GM19328 (cell line): ENCODE measurements at regions not wholly inside any gene's neighbourhood (a gene's known extent, or its start where the extent isn't known, plus 50 kb on each side); places are given as distances from the start of the nearest gene placed in this dataset.
"Not testable (repeated sequence)": the region's sequence is repeated elsewhere in the genome, so short reads cannot be mapped to it uniquely, and the experiment has no call there.

ENCODE experiments used
- ATAC-seq: cut with Tn5 transposase; IDR thresholded peaks from one replicate; pipeline ENCODE4 v1.9.1; 2021; ENCODE audit warnings: mild to moderate bottlenecking, moderate library complexity; ENCODE audit not compliant: unreplicated experiment

DNA sequence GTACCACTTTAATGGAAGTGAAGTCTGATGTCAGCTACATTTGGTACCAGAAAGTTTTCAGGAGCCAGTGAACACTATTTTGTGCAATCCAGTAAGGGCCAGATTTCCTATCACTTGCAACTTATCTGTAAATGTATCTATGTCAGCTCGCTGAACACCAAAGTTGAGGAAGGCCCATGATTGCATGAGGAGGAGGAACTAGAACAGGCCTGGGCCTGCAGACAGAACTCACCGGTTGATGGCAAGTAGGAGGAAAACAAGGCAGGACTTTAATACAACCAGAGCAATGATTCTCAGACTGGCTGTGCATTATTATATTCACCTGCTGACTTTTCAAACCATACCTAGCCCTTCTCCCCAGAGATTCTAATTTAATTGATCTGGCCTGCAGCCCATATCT lies 540.2 kb downstream of the CETN3 start:
- ATAC-seq: no peak

DNA sequence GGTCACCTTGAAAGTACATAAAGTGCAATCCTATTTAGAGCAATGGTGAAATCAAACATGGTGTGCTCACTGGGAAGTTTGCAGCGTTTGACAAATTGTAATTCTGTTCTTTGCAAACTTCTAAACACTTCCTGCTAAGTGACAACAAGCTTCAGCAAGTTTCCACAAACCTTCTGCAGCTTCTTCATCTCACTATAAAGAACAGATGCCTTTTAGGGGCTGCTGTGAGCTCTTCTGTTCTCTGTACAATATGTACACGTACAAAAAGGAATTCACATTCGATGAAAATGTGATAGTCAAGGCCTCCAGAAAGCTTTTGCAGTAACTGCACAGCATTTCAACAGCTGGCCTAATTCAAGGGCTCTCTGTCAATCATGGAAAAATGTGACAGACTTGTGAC lies 543.1 kb downstream of the CETN3 start:
- no peak for ATAC-seq

DNA sequence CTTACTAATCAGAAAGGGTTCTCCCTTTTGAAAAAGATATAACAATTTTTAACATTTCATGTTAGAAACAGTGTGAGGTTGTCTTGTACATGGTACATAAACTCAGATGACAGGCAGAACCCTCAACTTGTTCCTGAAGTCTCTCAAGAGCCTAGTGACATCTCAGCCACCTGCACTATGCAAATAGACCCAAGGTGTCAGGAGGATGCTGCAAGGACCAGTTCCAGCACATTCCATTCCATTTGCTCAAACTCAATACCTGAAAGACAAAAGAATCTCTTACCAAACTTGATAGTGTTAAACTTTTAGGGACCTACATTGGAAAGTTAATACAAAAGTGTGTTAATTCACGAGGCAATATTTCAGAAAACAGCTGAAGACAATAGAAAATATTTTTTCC lies 544.6 kb downstream of the CETN3 start:
- no peak for ATAC-seq

DNA sequence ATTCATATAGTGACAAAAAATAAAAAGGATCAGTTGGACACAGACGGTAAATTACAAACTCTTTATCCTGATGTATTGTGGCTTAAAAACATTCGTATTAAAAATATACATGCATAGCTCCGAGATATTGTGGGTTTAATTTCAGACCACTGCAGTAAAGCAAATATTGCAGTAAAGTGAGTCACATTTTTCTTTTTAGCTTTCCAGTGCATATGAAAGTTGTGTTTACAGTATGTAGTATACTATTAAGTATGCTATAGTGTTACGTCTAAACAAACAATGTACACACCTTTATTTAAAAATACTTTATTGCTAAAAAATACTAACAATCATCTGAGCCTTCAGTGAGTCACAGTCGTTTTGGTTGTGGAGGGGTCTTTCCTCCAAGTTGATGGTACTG lies 551.8 kb downstream of the CETN3 start:
- no peak for ATAC-seq

DNA sequence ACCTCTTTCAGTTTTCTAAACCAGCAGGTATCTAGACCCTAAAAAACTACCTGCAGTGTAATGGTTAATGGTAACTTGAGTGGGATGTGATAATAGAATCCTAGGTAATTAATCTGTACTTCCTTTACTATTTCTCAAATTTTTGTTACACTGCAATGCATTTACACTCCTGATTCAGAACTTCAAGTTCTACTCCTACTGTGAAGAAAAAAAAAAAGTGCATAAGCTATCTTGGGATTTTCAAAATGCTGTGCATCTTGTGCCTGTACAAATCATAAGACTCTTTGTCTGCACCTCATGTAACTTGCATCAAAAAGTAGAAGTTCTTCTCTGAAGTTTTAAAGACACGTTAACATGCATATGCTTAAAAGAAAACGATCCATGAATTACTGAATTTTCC lies 554.1 kb downstream of the CETN3 start:
- no peak for ATAC-seq

DNA sequence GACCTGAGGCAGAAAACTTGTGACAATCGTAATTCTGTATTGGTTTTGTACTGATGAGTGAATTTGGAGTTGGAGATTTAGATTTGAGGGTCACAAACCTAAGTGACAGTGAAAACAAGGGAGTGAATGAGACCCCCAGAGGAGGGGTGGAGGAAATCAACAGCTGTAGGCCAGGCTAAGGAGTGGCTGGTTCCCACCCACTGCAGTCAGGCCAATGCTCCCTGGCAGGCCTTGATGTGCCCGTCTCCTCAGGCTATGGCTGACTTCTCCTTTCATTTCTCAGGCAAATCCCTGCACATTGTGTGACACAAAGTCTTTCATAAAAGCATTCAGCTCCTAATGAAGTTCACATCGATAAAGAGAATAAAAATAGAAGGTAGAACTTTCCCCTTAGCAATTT lies 557.6 kb downstream of the CETN3 start:
- ATAC-seq: no peak

DNA sequence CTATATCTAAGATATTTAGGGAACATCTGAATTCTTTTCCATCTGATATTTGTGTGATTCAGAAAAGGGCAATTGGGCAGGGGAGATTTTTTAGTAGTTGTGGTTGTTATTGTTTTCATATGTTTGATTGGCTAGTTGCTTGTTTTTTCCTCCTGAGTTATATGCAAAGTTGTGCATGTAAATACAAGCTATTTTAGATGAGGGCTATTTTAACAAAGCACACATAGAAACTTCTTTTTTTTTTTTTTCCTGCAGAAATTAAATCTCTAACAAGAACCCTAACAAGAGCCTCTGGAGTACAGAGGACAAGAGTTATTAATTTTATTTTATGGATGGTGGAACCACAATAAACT lies 559.1 kb downstream of the CETN3 start:
- no peak for ATAC-seq

DNA sequence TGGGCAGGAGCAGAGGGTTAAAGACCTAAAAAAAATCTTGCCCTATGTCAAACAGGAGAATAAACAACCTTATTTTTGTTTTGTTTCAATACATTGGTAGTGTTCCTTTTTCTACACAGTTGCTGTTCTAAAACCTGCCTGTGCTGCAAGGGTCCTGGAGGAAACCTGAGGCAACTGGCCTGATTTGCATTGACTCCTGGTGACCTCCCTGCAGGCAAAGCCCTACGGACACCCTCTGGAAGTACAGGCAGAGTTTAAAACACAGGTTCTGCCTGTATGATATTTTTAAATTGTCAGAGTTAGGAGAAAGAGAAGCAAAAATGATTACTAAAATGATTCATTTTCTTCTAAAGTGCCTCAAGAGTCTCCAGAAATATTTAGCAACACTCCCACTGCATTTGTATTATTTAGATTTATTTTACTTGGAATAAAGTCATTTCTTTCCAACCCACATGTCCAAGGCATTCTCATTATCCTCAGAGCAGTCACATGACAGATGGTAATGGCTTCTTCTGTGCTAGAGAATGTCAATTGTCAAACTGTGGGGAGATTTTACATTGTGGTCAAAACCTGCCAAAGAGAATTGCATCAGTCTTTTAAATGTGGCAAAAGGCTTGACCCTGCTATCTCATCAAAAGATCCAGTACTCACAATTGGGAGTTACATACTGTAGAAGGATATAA lies 559.6 kb downstream of the CETN3 start:
- ATAC-seq: no peak

DNA sequence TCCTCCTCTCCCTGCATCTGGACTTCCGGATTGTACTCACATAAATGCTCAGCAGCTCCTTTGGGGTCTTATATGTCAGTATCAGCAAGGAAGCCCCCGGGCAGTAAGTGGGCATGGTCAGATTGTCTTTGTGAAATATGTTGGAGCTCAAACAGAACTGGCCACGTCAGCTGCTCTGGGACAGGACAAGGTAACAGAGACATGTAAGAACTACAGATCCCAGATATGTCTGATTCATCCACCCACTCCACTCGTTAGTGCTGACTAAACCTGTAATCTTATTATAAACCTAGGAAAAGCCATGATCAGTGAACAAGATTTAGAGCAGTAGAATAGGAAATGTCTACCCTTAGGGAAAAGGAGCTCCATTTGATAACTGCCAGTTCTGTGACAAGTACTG lies 561.8 kb downstream of the CETN3 start:
- no peak for ATAC-seq

DNA sequence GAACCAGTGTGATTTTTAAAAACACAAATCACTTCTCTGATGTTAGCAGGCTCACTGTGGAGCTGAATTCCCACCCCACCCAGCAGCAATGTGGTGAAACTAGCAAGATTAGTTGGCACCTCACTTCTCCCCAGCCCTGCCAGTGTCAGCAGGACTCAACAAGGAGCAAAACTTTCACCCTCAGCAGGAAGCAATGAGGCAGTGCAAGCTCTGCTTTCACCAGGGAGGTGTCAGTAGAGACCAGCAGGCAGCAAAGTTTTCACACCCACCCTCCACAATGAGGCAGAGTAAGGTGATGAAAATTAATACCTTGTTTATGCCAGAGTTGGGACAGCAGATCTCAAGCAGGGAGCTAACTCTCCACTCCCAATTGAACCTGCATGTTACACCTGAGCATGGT lies 565.0 kb downstream of the CETN3 start:
- no peak for ATAC-seq

DNA sequence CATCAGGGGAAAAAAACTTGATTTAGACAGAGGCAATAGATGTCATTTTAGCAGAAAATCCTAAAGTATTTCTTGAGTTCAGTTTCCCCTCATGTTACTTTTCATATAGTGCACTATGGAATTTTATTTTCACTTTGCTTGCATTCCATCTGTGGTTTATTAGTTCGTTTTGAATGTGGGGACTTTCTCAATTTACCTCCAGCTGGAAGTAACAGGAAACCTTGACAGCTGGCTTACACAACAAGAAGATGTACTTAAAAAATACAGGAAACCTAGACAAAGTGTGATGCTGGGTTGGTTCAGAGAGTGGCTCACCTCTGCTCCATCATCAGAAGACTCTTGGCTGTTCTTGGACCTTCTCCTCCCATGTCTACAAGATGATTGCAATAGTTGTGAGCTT lies 567.0 kb downstream of the CETN3 start:
- ATAC-seq: no peak

DNA sequence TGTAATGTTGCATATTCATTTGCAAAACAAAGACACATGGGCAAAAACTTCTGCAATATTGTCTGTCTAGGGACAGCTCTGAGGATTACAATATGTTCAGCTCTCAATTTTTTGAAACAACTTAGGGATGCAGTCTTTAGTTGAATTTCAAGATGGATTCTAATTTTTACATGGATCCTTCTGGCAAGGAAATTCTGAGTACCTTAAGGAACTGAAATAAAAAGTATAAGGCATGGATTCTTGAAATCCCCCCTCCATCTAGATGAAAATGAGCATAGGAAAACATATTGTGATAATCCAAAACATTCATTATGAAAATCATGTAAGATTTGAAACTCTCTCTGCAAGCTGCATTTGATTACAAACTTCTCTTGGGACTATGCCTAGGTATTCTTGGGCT lies 568.6 kb downstream of the CETN3 start:
- no peak for ATAC-seq

DNA sequence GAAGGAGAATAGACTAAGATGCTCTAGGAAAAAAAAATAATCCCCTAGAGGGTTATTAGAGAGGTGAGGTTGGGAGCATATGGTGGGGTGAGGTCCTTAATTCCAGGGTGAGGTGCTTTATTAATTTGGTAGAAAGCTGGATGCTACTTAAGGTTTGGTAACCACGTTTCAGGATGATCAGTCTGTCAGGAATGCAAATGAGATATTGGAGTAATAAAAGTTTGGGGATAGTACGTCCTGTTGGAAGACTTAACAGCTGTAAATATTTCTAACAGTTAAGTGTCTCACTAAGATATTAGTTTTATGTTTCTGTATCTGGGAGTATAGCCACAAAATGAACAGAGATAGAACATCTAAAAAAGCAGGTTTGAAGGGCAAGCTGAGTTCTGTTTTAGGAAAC lies 578.9 kb downstream of the CETN3 start:
- ATAC-seq: no peak

DNA sequence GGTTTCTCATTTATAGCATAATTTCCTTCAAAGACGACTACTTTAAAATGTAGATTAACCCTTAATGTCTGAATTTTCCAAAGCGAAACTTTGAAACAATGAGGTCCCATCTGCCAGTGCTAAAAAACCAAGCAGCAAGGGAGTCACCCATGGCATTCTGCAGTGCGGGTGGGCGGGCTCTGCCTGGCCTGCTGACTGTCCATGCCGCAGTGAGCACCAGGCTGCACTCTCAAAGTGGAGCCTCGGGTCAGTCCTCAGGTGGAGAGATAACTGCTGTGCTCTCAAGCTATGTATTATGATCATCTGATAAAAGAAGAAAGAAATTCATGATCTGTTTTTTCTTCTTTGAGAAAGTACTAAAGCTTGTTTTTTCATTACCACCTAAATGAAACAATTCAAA lies 581.6 kb downstream of the CETN3 start:
- ATAC-seq: no peak

DNA sequence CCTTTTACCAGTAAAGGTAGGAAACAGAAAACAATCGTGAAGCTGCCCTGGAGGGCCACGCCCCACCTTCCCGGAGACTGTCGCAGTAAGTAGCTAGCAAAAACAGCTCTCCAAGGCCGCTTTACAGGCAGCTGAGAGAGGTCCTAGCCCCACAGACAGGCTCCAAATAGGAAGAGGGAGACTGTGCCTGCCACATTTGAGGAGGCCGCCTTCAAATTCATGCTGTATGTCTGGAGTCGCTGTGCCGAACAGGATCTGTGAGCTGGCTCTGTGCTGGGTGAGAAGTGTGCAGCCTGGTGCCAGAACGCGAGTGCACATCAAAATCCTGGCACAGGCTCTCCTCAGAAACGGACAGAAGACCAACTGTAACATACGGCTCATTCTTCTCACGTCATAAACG lies 582.2 kb downstream of the CETN3 start:
- ATAC-seq: no peak

DNA sequence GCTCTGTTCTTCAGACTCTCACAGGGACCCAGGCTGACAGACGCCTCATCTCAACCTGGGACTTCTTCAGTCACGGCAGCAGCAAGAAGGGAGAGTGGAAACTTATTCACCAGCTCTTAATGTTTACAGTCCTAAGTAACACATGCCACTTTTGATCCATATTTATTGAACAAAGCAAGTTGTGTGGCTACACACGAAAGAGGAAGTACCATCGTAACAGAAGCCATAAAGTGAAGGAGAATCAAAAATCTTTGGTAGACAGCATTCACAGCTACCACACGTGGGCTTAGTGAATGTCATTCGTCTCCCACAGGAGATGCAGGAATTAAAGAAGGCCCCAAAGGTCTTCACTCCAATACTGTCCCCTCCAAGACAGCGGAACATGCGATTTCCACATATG lies 582.6 kb downstream of the CETN3 start:
- no peak for ATAC-seq

DNA sequence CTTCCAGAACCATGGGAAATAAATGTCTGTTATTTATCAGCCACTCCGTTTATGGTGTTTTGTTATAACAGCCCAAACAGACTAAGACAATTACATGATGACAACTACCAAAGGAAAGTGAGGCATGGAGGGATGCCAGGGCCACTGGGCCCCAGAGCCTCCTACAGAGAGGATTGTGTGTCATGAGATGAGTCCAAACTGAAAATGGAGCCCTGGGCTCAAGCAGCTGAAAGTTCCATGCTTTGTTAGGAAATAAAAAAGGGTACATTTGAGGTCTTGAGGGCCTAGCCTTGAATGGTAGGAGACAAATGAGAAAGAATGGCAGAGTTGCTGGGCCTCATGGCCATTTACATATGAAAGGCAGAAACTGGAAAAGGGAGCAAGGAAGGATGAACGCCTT lies 586.5 kb downstream of the CETN3 start:
- ATAC-seq: no peak

DNA sequence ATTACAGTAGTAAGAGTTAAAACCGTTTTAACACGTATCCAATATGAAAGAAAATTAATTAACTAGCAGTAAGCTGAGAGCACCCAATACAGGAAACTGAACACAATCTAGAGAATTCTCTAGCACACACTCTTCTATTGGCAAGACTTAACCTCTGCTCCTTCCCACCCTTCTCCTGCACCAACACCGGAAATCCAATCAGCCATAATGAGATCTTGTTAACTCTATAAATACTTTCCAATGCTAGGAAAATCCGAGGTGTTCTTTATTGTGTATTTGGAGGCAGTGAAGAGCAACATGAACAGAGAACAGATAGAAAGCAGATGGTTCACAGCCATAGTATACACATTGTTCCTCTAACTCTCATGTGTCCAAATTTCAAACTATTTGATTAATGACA lies 591.7 kb downstream of the CETN3 start:
- no peak for ATAC-seq

DNA sequence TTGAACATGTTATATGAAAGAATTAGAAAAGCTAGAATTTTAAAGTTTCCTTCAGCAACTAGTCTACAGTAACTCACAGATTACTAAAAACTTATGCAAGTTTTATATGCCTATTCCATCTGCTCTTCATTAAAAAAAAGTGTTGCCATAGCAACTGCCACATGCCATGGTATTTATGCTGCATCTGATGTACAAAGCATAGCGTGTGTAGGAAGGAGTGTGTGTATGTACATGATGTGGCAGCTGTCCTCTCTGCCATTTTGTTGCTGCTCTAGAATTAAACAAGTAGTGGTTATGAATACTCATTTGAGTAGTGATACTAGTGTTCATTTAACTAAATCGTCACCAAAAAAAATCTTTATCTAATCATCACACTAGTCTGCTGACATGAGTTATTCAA lies 593.5 kb downstream of the CETN3 start:
- no peak for ATAC-seq

DNA sequence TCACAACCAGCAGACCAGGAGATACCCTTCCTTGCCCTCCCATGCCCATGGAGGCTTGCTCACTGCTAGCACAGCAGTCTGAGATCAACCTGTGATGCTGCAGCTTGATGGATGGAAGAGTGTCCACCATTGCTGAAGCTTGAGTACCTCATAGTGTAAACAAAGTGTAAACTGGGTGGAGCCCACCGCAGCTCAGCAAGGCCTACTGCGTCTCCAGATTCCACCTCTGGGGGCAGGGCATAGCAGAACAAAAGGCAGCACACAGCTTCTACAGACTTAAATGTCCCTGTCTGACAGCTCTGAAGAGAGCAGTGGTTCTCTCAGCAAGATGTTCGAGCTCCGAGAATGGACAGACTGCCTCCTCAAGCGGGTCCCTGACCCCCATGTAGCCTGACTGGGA lies 608.8 kb downstream of the CETN3 start:
- not testable (repeated sequence) for ATAC-seq

DNA sequence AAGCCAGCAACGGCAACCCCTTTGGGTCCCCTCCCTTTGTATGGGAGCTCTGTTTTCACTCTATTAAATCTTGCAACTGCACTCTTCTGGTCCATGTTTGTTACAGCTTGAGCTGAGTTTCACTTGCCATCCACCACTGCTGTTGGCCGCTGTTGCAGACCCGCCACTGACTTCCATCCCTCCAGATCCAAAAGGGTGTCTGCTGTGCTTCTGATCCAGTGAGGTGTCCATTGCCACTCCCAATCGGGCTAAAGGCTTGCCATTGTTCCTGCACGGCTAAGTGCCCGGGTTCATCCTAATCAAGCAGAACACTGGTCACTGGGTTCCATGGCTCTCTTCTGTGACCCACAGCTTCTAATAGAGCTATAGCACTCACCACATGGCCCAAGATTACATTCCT lies 615.1 kb downstream of the CETN3 start:
- not testable (repeated sequence) for ATAC-seq

DNA sequence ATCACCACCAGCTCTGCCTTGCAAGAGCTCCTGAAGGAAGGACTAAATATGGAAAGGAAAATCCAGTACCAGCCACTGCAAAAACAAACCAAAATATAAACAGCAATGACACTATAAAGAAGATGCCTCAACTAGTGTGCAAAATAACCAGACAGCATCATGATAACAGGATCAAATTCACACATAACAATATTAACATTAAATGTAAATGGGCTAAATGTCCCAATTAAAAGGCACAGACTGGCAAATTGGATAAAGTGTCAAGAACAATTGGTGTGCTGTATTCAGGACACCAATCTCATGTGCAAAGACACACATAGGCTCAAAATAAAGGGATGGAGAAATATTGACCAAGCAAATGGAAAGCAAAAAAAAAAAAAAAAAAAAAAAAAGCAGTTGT lies 629.8 kb downstream of the CETN3 start:
- ATAC-seq: not testable (repeated sequence)

DNA sequence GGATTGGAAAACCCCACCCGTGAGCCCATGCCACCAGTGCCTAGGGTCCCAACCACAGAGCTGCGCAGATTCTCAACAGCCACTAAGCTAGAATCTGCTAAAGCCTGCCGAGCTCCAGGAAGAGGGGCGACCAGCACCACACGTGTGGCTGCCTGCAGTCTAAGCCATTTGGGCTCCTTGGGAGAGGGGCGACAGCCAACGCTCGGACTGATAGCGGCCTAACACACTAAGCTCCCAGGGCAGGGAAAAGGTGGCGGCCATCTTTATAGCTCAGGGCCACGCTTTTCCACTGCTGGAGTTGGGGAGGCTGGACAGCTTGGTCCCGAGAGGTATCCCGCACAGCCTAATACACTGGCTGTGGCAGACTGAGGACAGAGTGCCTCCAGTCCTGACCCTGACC lies 631.8 kb downstream of the CETN3 start:
- ATAC-seq: no peak

DNA sequence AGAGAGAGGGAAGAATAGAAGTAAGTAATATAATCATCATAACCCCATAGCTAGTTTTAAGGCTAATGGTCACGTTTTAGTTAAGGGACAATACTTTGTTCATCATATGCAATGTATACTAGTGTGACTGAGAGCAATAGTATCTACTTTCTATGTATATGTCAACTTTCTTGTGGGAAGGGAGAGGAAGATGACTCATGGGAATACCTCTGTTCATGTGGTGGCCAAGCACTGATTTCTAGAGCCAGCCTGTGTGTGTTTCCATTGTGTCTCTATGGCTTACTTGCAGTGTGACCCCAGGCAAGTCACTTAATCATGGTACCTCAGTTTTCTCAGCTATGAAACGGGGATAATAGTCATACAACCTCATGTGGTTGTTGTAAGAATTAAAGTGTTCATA lies 639.6 kb downstream of the CETN3 start:
- no peak for ATAC-seq
